ENCODE measurements at regions not wholly inside any gene's neighbourhood (a gene's known extent, or its start where the extent isn't known, plus 50 kb on each side); places are given as distances from the start of the nearest gene placed in this dataset.

- TF ChIP-seq CTCF (IDR thresholded peaks at IDR 0.05; ENCODE audit: low read length) (no peak), EZH2 (IDR thresholded peaks at IDR 0.05; ENCODE audit: borderline replicate concordance, low read length) (no peak)
Measured at GRCh38 chr3:164417955-164418354, 660.3 kb downstream of the SI start.
